Urinary bladder (tissue), 3 donors: ENCODE measurements at regions not wholly inside any gene's neighbourhood (a gene's known extent, or its start where the extent isn't known, plus 50 kb on each side); places are given as distances from the start of the nearest gene placed in this dataset.

Source experiments
- DNase-seq: peaks from one replicate; pipeline ENCODE4 v3.0.0-alpha.2; 2015; ENCODE audit errors: extremely low spot score
- H3K27ac ChIP-seq: one replicate; pipeline ENCODE4 v1.5.1; 2013; ENCODE audit warnings: low read depth, mild to moderate bottlenecking, moderate library complexity
- H3K36me3 ChIP-seq: one replicate; pipeline ENCODE4 v1.6.1; 2013; ENCODE audit warnings: mild to moderate bottlenecking, moderate library complexity; ENCODE audit not compliant: insufficient read depth
- H3K4me1 ChIP-seq: one replicate; pipeline ENCODE4 v1.6.1; 2013; ENCODE audit warnings: mild to moderate bottlenecking, moderate library complexity; ENCODE audit not compliant: insufficient read depth
- H3K4me3 ChIP-seq: one replicate; pipeline ENCODE4 v1.5.1; 2013; ENCODE audit warnings: low read depth, low read length
- WGBS: extraction: QIAGEN DNeasy Blood & Tissue Kit; methylation state at CpG from one replicate; pipeline ENCODE4 v1.1.7; 2013; 5-methylcytosine and 5-hydroxymethylcytosine counted together
- donor health status: healthy with polysubstance abuse.
- donor health status: healthy.

DNA sequence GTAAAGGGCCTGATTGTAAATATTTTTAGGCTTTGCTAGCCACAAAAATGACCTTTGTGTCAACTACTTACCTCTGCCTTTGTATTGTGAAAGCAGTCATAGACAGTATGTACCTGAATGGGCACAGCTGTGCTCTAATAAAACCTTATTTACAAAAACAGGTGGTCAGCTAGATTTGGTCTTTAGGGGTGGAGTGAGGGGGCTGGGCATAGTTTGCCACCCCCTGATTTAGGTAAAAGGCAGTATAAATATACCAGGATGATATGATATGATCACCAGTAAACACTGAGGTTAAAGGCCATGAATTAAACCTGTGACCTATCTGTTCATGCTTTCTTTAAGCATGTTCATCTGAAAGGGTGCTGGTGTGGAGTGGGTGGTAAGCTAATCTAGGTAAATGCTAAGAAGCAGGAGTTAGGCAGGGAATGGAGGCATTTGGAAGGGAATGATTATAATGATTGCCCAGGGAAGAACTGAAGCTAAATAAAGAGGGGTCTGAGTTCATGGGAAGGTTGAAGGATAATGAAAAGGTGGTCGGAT lies 77.1 kb upstream of the BCAT1 start:
- Histone ChIP-seq H3K27ac (no peak overlapping the region), H3K4me1 (no peaks in the 10 kb centered on the region), H3K4me3 (no peak overlapping the region), H3K36me3 (no peaks in the 10 kb centered on the region)
- DNase-seq = no peak
- 95% methylated on average over 1 of the region's 1 CpG for WGBS

DNA sequence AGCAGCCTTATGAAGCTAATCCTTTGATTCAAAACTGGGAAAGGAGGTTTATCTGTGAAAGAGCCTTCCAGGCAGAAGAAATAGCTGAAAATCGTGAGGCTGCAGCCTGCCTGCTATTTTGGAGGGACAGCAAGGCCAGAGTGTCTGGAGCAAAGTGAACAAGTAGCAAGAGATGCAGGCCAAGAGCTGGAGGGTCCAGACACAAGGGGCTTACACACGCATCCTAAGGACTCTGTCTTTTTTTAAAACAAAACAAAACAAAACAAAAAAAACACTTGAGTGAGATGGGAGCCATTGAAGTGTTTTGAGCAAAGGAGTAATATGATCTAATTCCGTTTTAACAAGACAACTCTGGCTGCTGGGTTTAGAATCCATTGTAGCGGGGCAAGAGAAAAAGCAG lies 76.4 kb upstream of the BCAT1 start:
- WGBS = 66% methylated on average over 4 of the region's 4 CpGs

DNA sequence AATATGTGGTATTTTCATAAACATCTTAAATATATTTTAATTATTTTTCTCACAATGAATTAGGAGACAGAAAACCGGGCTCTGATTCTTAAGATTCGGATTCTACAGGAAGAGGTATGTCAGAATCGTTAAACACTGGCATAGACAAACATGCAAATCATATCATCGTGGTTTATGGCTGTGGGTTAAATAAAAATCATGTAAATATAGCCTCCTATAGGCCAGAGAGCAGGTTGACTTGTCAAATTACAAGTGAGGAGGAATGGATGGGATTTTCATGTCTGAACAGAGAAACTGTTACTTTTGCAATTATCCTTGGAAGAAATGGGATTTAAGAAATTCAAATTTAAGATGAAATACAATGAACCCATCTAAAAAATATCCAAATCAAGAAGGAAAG lies 74.9 kb upstream of the BCAT1 start:
- no peak for DNase-seq
- no peak overlapping the region for H3K4me3 ChIP-seq
- 66% methylated on average over 4 of the region's 4 CpGs for WGBS
- no peaks in the 10 kb centered on the region for H3K36me3 ChIP-seq
- H3K4me1 ChIP-seq = no peaks in the 10 kb centered on the region
- H3K27ac ChIP-seq = no peak overlapping the region

More for the DNA sequence above, 76.4 kb upstream of the BCAT1 start:
- H3K4me1 ChIP-seq = no peaks in the 10 kb centered on the region
- H3K27ac ChIP-seq = no peak overlapping the region
- no peak for DNase-seq
- no peaks in the 10 kb centered on the region for H3K36me3 ChIP-seq
- no peak overlapping the region for H3K4me3 ChIP-seq

DNA sequence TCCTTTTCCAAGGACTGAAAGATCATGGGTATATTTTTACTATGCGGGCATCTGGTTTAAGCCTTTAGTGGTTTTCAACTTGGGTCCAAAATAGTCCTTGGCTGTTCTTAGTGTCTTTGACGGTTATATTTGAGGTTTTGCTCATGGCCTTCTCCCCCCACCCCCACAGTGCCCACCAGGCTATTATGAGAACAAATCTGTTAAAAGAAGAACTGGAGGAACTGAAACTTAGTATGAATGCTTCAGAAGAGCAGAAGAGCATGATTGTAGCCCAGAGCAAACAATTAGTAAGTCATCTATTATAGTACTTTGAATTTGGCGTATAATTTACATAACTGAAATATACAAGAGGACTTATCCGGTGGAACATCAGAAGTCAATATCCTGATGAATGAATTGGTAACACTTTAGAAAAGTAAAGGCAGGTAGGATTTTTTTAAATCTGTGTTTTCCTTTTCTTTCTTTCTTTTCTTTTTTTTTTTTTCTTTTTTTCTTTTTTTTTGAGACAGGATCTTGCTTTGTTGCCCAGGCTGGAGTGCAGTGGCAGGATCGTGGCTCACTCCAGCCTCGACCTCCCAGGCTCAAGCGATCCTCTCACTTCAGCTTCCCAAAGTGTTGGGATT lies 71.8 kb upstream of the BCAT1 start:
- no peak for DNase-seq
- H3K27ac ChIP-seq = no peak overlapping the region
- H3K36me3 ChIP-seq = no peaks in the 10 kb centered on the region
- 91% methylated on average over 7 of the region's 7 CpGs for WGBS
- no peaks in the 10 kb centered on the region for H3K4me1 ChIP-seq
- H3K4me3 ChIP-seq = no peak overlapping the region

GRCh38 chr12:25018146-25018545 lies 69.2 kb upstream of the BCAT1 start:
- 88% methylated on average over 3 of the region's 3 CpGs for WGBS
- no peak for DNase-seq

GRCh38 chr12:25017336-25017735 lies 68.4 kb upstream of the BCAT1 start:
- H3K27ac ChIP-seq = no peak overlapping the region
- no peak for DNase-seq
- no peaks in the 10 kb centered on the region for H3K4me1 ChIP-seq
- H3K4me3 ChIP-seq = no peak overlapping the region
- 87% methylated on average over 3 of the region's 3 CpGs for WGBS
- no peaks in the 10 kb centered on the region for H3K36me3 ChIP-seq

More at GRCh38 chr12:25018146-25018545, 69.2 kb upstream of the BCAT1 start:
- Histone ChIP-seq H3K4me1 (no peaks in the 10 kb centered on the region), H3K36me3 (no peaks in the 10 kb centered on the region), H3K4me3 (no peak overlapping the region), H3K27ac (no peak overlapping the region)

DNA sequence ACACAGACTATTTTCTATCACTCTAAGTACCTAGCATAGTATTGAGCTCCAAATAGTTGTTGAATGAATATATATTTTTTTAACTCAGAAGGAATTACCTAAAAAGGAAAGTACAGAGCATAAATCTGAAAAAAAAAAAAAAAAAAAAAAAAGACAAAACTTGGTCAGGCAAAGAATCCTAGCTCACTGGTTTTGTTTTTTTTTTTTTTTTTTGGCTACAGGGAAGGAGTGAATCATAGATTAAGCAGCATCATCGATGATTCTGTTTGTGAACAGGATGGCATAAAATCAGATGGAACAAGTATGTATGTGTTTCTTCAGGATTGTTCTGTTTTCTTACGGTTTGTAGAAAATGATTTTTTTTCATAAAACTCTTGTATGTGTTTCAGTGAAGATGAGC lies 66.1 kb upstream of the BCAT1 start:
- no peak overlapping the region for H3K27ac ChIP-seq
- 75% methylated on average over 2 of the region's 2 CpGs for WGBS
- H3K4me3 ChIP-seq = no peak overlapping the region
- no peaks in the 10 kb centered on the region for H3K4me1 ChIP-seq
- no peak for DNase-seq
- no peaks in the 10 kb centered on the region for H3K36me3 ChIP-seq

DNA sequence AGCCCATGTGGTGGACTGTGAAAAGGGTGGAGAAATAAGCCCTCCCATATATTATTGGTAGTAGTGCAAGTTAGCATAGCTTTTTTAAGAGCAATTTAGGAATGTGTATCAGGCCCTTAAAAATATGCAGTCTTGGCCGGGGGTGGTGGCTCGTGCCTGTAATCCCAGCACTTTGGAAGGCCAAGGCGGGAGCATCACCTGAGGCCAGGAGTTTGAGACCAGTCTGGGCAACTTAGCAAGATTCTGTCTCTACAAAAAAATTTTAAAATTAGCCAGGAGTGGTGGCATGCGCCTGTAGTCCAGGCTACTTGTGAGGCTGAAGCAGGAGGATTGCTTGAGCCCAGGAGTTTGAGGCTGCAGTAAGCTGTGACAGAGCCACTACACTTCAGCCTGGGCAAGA lies 64.2 kb upstream of the BCAT1 start:
- H3K36me3 ChIP-seq = no peaks in the 10 kb centered on the region
- 88% methylated on average over 4 of the region's 4 CpGs for WGBS

DNA sequence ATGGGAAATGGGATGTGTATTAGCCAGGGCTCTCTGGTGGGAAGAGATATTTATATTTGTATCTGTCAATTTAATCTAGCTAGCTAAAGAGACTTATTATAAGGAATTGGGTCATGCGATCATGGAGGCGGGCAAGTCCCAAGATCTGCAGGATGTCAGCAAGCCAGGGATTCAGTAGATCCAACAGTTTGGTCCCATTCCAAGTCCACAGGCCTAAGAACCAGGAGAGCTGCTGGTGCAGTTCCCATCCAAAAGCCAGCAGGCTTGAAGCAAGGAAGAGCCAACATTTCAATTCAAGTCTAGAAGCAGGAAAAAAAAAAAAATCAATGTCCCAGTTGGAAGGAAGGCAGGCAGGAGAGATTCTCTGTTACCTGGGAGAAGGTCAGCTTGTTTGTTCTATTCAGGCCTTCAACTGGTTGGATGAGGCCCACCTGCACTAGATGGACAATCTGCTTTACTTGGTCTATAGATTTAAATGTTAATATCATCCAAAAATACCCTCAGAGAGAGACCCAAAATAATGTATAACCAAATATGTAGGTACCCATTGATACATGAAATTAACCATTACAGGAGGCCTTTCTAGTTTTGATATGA lies 60.7 kb upstream of the BCAT1 start:
- H3K27ac ChIP-seq = no peak overlapping the region
- no peak overlapping the region for H3K4me3 ChIP-seq
- H3K36me3 ChIP-seq = no peaks in the 10 kb centered on the region
- DNase-seq = no peak
- no peaks in the 10 kb centered on the region for H3K4me1 ChIP-seq
- WGBS = 89% methylated on average over 2 of the region's 2 CpGs

More for the DNA sequence above, 64.2 kb upstream of the BCAT1 start:
- Histone ChIP-seq H3K4me3 (no peak overlapping the region), H3K27ac (no peak overlapping the region), H3K4me1 (no peaks in the 10 kb centered on the region)
- no peak for DNase-seq

GRCh38 chr12:25005376-25005775 lies 56.5 kb upstream of the BCAT1 start:
- no peak overlapping the region for H3K4me3 ChIP-seq
- no peaks in the 10 kb centered on the region for H3K36me3 ChIP-seq
- no peak overlapping the region for H3K27ac ChIP-seq
- no peaks in the 10 kb centered on the region for H3K4me1 ChIP-seq
- WGBS = 90% methylated on average over 4 of the region's 4 CpGs
- no peak for DNase-seq

GRCh38 chr12:25004447-25004846 lies 55.5 kb upstream of the BCAT1 start:
- no peak for DNase-seq
- Histone ChIP-seq H3K4me3 (no peak overlapping the region), H3K36me3 (no peaks in the 10 kb centered on the region), H3K27ac (no peak overlapping the region), H3K4me1 (no peaks in the 10 kb centered on the region)
- 89% methylated on average over 7 of the region's 7 CpGs for WGBS

DNA sequence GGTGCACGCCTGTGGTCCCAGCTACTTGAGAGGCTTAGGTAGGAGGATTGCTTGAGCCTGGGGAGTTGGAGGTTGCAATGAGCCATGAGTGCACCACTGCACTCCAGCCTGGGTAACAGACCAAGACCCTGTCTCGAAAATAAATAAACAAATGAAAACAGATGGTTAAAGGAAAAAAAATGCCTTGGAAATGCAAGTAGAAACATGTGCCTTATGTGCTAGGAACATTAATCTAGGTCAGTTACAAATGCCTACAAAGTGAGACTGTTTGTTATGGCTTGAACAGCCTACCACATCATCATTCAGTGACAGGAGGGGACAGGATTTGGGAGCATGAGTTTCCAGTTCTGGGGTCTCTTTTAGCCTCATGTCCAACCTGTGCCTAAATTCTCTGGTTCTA lies 52.4 kb upstream of the BCAT1 start:
- Histone ChIP-seq H3K4me3 (no peak overlapping the region), H3K36me3 (no peaks in the 10 kb centered on the region), H3K27ac (no peak overlapping the region), H3K4me1 (no peaks in the 10 kb centered on the region)
- no peak for DNase-seq
- 72% methylated on average over 2 of the region's 2 CpGs for WGBS
